ENCODE measurements at regions not wholly inside any gene's neighbourhood (a gene's known extent, or its start where the extent isn't known, plus 50 kb on each side); places are given as distances from the start of the nearest gene placed in this dataset.
A peak's percentile ranks its signal among the peaks of the same experiment; 100 is the strongest.

DNA sequence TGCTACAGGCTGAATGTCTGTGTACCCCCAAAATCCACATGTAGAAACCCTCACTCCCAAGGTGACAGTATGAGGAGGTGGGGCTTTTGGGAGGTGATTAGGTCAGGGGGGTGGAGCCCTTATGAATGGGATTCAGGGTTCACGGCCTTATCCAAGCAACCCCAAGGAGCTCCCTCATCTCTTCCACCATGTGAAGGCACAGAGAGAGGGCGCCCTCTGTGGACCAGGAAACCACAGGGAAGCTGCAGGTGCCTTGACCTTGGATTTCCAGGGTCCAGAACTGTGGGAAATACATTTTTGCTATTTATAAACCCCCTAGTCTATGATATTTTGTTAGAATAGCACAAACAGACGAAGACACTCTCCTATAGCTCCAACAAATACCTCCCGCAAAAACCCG, 53.6 kb upstream of the IRX2 start:
- no peak overlapping the region for H2AFZ ChIP-seq (ENCODE audit: low read depth, low read length)
- DNase-seq (ENCODE audit: extremely low read depth in 1 of 4, low spot score in 3 of 4) = peak in 1 of 4 experiments; percentile 21
- no TSS peak for BruUV-seq (replicated peaks)
- H3K4me2 ChIP-seq (ENCODE audit: insufficient read depth, low read length) = no peak overlapping the region
- TF ChIP-seq NFATC3 (IDR thresholded peaks at IDR 0.05) (no peak), RAD21 (CRISPR knock-in tag; conservative IDR thresholded peaks at IDR 0.05 in 1 of 2, IDR thresholded peaks at IDR 0.05 in 1 of 2) (peak in 1 of 2 experiments; percentile 36; a peak in 1 of 4 replicates), MEIS2 (IDR thresholded peaks at IDR 0.05; ENCODE audit: partially characterized antibody) (no peak), SRSF7 (optimal IDR thresholded peaks at IDR 0.05; ENCODE audit: low read depth, low read length) (no peak), ZNF830 (CRISPR knock-in tag; IDR thresholded peaks at IDR 0.05) (no peak), CHCHD3 (CRISPR knock-in tag; IDR thresholded peaks at IDR 0.05) (no peak)
- TF ChIP-seq, protein P1, sequence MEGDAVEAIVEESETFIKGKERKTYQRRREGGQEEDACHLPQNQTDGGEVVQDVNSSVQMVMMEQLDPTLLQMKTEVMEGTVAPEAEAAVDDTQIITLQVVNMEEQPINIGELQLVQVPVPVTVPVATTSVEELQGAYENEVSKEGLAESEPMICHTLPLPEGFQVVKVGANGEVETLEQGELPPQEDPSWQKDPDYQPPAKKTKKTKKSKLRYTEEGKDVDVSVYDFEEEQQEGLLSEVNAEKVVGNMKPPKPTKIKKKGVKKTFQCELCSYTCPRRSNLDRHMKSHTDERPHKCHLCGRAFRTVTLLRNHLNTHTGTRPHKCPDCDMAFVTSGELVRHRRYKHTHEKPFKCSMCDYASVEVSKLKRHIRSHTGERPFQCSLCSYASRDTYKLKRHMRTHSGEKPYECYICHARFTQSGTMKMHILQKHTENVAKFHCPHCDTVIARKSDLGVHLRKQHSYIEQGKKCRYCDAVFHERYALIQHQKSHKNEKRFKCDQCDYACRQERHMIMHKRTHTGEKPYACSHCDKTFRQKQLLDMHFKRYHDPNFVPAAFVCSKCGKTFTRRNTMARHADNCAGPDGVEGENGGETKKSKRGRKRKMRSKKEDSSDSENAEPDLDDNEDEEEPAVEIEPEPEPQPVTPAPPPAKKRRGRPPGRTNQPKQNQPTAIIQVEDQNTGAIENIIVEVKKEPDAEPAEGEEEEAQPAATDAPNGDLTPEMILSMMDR (IDR thresholded peaks at IDR 0.05 in 2 of 3, conservative IDR thresholded peaks at IDR 0.05 in 1 of 3; ENCODE audit: insufficient read depth in 2 of 3, low read depth in 1 of 3, low read length in 3 of 3) = peak; percentile 37 to 43 (median 39); a peak in 4 of 6 replicates
- FAIRE-seq = no peak
- POLR2A ChIA-PET = no interaction called here
- no peak overlapping the region for H3K9ac ChIP-seq (ENCODE audit: insufficient read depth in 1 of 2, low read depth in 2 of 2, low read length in 2 of 2)
- H3K9me1 ChIP-seq (ENCODE audit: control insufficient read depth, insufficient read depth, low read length) = no peaks in the 10 kb centered on the region
- no peaks in the 10 kb centered on the region; the same call in 1 of the 2 replicates for H4K20me1 ChIP-seq (replicated peaks; ENCODE audit: control insufficient read depth, insufficient read depth, low read length)
- H3K4me3 ChIP-seq = no peak overlapping the region
- in situ Hi-C loops (cut with MboI) (no loop called here), intact Hi-C loops (cut with micrococcal nuclease) (no loop called here)
- ATAC-seq = peak; percentile 75
- no peaks in the 10 kb centered on the region for H3K4me1 ChIP-seq (replicated peaks in 1 of 2; ENCODE audit: control insufficient read depth in 2 of 2, insufficient read depth in 2 of 2, low read length in 2 of 2)
- peaks cover 0 to under 1% of the 10 kb centered on the region in 2 experiments; a peak in 1 of 5 replicates for H3K27me3 ChIP-seq (ENCODE audit: control insufficient read depth in 2 of 2, insufficient read depth in 2 of 2, low read length in 2 of 2)
- CTCF ChIA-PET (ENCODE audit: low intra/inter-chr PET ratio) = no interaction called here
- H3K36me3 ChIP-seq (ENCODE audit: control insufficient read depth, insufficient read depth, low read length) = no peaks in the 10 kb centered on the region
- H3K79me2 ChIP-seq (ENCODE audit: control insufficient read depth, insufficient read depth, low read length) = no peaks in the 10 kb centered on the region
- H3K27ac ChIP-seq (ENCODE audit: extremely low read depth, low read depth, low read length) = no peak overlapping the region
- WGBS (ENCODE audit: insufficient coverage, low coverage, missing lambda C conversion rate) = 4% methylated on average over 5 of the region's 5 CpGs
- H3K9me3 ChIP-seq (replicated peaks; ENCODE audit: control insufficient read depth, insufficient read depth, low read depth, low read length) = no peaks in the 10 kb centered on the region
